Omental fat pad (tissue), 3 donors: ENCODE measurements at regions not wholly inside any gene's neighbourhood (a gene's known extent, or its start where the extent isn't known, plus 50 kb on each side); places are given as distances from the start of the nearest gene placed in this dataset.

Experiments used
- ATAC-seq: fragments of 150-250 bp; one replicate; pipeline ENCODE4 v1.9.1; 2016; ENCODE audit warnings: mild to moderate bottlenecking, moderate library complexity; ENCODE audit not compliant: low FRiP score
- DNase-seq: peaks from one replicate; pipeline ENCODE4 v3.0.0-alpha.2; 2019; ENCODE audit warnings: low spot score
- TF ChIP-seq, protein P1 (sequence below), 3 donors: fragments of 450-650 bp; IDR thresholded peaks; one replicate each; pipeline ENCODE4 v1.5.1; 2016 to 2017; ENCODE audit warnings: antibody characterized with exemption in 3 of 3, mild to moderate bottlenecking in 3 of 3, moderate library complexity in 2 of 3

GRCh38 chr3:152199102-152199840, 69.5 kb upstream of the MBNL1 start:
- ATAC-seq = no peak

GRCh38 chr3:152200476-152201420, 68.0 kb upstream of the MBNL1 start:
- ATAC-seq = no peak
- DNase-seq = no peak
- TF ChIP-seq, protein P1, sequence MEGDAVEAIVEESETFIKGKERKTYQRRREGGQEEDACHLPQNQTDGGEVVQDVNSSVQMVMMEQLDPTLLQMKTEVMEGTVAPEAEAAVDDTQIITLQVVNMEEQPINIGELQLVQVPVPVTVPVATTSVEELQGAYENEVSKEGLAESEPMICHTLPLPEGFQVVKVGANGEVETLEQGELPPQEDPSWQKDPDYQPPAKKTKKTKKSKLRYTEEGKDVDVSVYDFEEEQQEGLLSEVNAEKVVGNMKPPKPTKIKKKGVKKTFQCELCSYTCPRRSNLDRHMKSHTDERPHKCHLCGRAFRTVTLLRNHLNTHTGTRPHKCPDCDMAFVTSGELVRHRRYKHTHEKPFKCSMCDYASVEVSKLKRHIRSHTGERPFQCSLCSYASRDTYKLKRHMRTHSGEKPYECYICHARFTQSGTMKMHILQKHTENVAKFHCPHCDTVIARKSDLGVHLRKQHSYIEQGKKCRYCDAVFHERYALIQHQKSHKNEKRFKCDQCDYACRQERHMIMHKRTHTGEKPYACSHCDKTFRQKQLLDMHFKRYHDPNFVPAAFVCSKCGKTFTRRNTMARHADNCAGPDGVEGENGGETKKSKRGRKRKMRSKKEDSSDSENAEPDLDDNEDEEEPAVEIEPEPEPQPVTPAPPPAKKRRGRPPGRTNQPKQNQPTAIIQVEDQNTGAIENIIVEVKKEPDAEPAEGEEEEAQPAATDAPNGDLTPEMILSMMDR (IDR thresholded peaks at IDR 0.05) = no peak

More at GRCh38 chr3:152199102-152199840, 69.5 kb upstream of the MBNL1 start:
- DNase-seq = no peak
- TF ChIP-seq, protein P1 (IDR thresholded peaks at IDR 0.05) = no peak

DNA sequence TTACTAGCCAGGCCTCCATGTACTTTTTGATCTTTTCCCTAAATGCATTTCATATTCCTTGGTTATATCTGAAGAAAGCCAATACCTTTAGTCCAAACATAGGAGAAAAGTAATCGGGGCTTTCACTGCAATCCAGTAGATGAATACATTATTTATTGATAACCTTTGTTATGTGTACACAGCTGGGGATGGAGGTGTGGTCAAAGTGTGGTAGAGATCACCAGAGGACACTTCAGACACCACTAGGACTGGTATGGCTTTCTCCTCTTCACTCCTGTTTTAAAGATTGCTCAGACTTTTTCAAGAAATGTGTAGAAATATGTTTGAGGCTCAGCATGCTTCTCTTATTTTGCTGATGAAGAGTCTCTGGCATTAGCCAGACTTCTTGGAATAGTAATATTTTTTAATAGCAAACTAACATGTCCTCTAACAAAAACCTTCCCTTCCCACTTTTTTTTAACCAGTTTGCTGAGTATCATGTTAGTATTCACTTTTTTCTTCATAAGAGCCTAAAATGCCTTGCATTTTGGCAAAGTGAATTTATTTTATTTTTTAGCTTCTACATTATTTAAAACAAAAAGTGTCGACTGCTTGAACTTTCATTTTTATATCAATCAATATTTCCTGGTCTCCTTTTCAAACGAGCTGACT, 65.6 kb upstream of the MBNL1 start:
- ATAC-seq (no peak), DNase-seq (no peak)
- TF ChIP-seq, protein P1 (IDR thresholded peaks at IDR 0.05) = no peak

GRCh38 chr3:152203652-152204051, 65.1 kb upstream of the MBNL1 start:
- TF ChIP-seq, protein P1 (IDR thresholded peaks at IDR 0.05) = no peak
- ATAC-seq (no peak), DNase-seq (no peak)

GRCh38 chr3:152204218-152204617, 64.5 kb upstream of the MBNL1 start:
- DNase-seq (no peak), ATAC-seq (no peak)
- TF ChIP-seq, protein P1 (IDR thresholded peaks at IDR 0.05) = no peak

DNA sequence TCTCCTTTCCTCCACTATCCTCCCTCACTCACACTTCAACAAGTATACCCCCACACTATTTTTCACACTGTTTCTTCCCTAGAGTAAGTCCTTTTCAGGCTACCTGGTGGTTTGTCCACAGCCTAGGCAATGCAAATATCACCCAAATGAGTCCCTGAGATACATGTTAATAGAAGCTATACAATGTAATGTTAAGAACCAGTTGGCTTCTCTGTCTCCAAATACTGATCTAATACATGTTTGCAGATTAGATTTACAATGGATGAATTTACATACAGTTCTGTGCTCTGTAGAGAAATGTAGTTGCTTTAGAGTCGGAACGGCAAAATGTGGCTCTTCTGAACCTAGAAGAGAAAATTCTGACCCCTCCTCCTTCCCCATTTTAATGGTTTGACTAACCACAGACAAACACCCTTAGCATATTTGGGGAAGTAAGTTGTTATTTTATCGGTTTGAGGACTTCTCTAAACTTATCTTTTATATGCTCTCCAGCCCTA, 63.6 kb upstream of the MBNL1 start:
- ATAC-seq (no peak), DNase-seq (no peak)

More for the DNA sequence above, 63.6 kb upstream of the MBNL1 start:
- TF ChIP-seq, protein P1 (IDR thresholded peaks at IDR 0.05) = no peak
